GM12878 (cell line): ENCODE measurements at regions not wholly inside any gene's neighbourhood (a gene's known extent, or its start where the extent isn't known, plus 50 kb on each side); places are given as distances from the start of the nearest gene placed in this dataset.

Source experiments
- HDAC2 ChIP-seq: fragments of 200-600 bp; sonication (generic); IDR thresholded peaks from 2 replicates; pipeline ENCODE4 v1.6.1; 2017
- MYC ChIP-seq: IDR thresholded peaks from 2 replicates; pipeline ENCODE4 v1.6.1; 2011; ENCODE audit warnings: mild to moderate bottlenecking, low read length, moderate library complexity, inconsistent platforms; ENCODE audit not compliant: insufficient read depth, insufficient replicate concordance, insufficient read length, severe bottlenecking
- PKNOX1 ChIP-seq: fragments of 450-650 bp; IDR thresholded peaks from 2 replicates; pipeline ENCODE4 v1.6.1; 2016; ENCODE audit warnings: mild to moderate bottlenecking

GRCh38 chr15:69659454-69660050, 206.9 kb downstream of the RPLP1 start:
- TF ChIP-seq HDAC2, result no peak
- no peak for TF ChIP-seq MYC
- no peak for TF ChIP-seq PKNOX1
